KMS-11 (cell line): ENCODE measurements at regions not wholly inside any gene's neighbourhood (a gene's known extent, or its start where the extent isn't known, plus 50 kb on each side); places are given as distances from the start of the nearest gene placed in this dataset.

Experiments used
- H2AFZ ChIP-seq: fragments of 200-600 bp; sonication (generic); 2 replicates; pipeline ENCODE4 v1.6.1; 2016; ENCODE audit warnings: antibody characterized with exemption, mixed run types, low read depth
- H3K27ac ChIP-seq: fragments of 200-600 bp; sonication (generic); 2 replicates; pipeline ENCODE4 v1.6.1; 2016; ENCODE audit warnings: mild to moderate bottlenecking, mixed run types
- H3K27me3 ChIP-seq: fragments of 200-600 bp; sonication (generic); 2 replicates; pipeline ENCODE4 v1.6.1; 2017; ENCODE audit warnings: mild to moderate bottlenecking, low read depth, mixed run types, moderate library complexity; ENCODE audit not compliant: insufficient read depth
- H3K36me3 ChIP-seq: fragments of 200-600 bp; sonication (generic); 2 replicates; pipeline ENCODE4 v1.6.1; 2017; ENCODE audit warnings: mild to moderate bottlenecking, mixed run types; ENCODE audit not compliant: insufficient read depth
- H3K4me1 ChIP-seq: fragments of 200-600 bp; sonication (generic); 2 replicates; pipeline ENCODE4 v1.6.1; 2016; ENCODE audit warnings: mild to moderate bottlenecking, low read depth, mixed run types; ENCODE audit not compliant: poor library complexity, severe bottlenecking
- H3K4me2 ChIP-seq: fragments of 200-600 bp; sonication (generic); 2 replicates; pipeline ENCODE4 v1.7.0; 2016; ENCODE audit warnings: mild to moderate bottlenecking, mixed run types
- H3K4me3 ChIP-seq: fragments of 200-600 bp; sonication (generic); IDR thresholded peaks from 2 replicates; pipeline ENCODE4 v1.6.1; 2017; ENCODE audit warnings: low read depth, low read length, mixed read lengths; ENCODE audit not compliant: insufficient read depth
- H3K79me2 ChIP-seq: fragments of 200-600 bp; sonication (generic); 2 replicates; pipeline ENCODE4 v1.6.1; 2016; ENCODE audit warnings: low read depth, mixed run types; ENCODE audit not compliant: insufficient read depth
- H3K9ac ChIP-seq: fragments of 200-600 bp; sonication (generic); 2 replicates; pipeline ENCODE4 v1.6.1; 2016; ENCODE audit warnings: mild to moderate bottlenecking, mixed run types
- H4K20me1 ChIP-seq: fragments of 200-600 bp; sonication (generic); 2 replicates; pipeline ENCODE4 v1.6.1; 2016; ENCODE audit warnings: mild to moderate bottlenecking, mixed run types; ENCODE audit not compliant: insufficient read depth
- CTCF ChIP-seq: fragments of 200-600 bp; sonication (generic); conservative IDR thresholded peaks from 2 replicates; pipeline ENCODE4 v1.6.1; 2017; ENCODE audit warnings: low read depth, mild to moderate bottlenecking, antibody characterized with exemption, low read length, moderate library complexity, mixed read lengths

GRCh38 chr15:60057554-60057953 lies 53.4 kb downstream of the FOXB1 start:
- no peak overlapping the region for H3K4me3 ChIP-seq
- no peak overlapping the region for H3K27ac ChIP-seq
- no peak overlapping the region for H3K9ac ChIP-seq
- H3K27me3 ChIP-seq, result no peaks in the 10 kb centered on the region
- H3K4me1 ChIP-seq, result no peaks in the 10 kb centered on the region
- H3K79me2 ChIP-seq, result no peaks in the 10 kb centered on the region
- no peak overlapping the region for H2AFZ ChIP-seq
- no peak for TF ChIP-seq CTCF
- H3K36me3 ChIP-seq, result no peaks in the 10 kb centered on the region
- no peaks in the 10 kb centered on the region for H4K20me1 ChIP-seq
- H3K4me2 ChIP-seq, result no peak overlapping the region

DNA sequence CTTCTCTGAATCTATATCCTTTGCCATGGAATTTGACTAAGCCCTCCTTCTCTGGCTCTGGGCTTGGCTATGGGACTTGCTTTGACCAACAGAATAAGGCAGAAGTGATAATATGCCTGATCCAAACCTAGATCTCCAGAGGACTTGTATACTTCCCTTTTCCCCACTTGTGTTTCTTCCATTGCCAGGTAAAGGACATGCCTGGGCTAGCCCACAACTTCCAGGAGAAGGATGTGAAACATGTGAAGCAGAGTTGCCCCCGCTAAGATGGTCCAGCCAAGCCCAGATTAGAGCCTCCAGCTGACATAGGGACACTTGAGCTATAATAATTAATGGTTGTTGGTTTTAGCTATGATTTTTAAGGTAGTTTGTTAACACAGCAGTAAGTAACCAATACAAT lies 55.1 kb downstream of the FOXB1 start:
- Histone ChIP-seq H2AFZ (no peak overlapping the region), H3K79me2 (no peaks in the 10 kb centered on the region), H3K36me3 (no peaks in the 10 kb centered on the region), H3K4me2 (no peak overlapping the region), H3K27ac (no peak overlapping the region), H3K27me3 (no peaks in the 10 kb centered on the region), H3K4me3 (no peak overlapping the region), H3K9ac (no peak overlapping the region), H3K4me1 (no peaks in the 10 kb centered on the region), H4K20me1 (no peaks in the 10 kb centered on the region)
- no peak for TF ChIP-seq CTCF

DNA sequence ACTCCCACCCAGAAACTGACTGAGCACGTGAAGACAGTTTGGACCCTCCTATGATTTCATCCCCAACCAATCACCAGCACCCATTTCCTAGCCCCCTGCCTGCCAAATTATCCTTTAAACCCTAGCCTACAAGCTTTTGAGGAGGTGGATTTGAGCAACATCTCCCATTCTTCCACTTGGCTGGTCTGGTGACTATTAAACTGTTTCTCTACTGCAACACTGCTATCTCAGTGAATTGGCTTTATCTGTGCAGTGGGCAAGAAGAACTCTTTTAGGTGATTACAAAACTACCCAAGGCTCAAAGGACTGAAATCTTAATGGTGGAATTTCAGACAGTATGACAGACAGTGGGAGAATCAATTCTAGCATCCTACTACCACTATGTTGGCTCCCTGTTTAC lies 57.6 kb downstream of the FOXB1 start:
- no peak overlapping the region for H3K9ac ChIP-seq
- no peak overlapping the region for H3K27ac ChIP-seq
- H2AFZ ChIP-seq, result no peak overlapping the region
- no peak for TF ChIP-seq CTCF
- no peaks in the 10 kb centered on the region for H3K79me2 ChIP-seq
- H3K4me1 ChIP-seq, result no peaks in the 10 kb centered on the region
- H3K4me3 ChIP-seq, result no peak overlapping the region
- no peaks in the 10 kb centered on the region for H3K27me3 ChIP-seq
- no peaks in the 10 kb centered on the region for H4K20me1 ChIP-seq
- H3K4me2 ChIP-seq, result no peak overlapping the region
- H3K36me3 ChIP-seq, result no peaks in the 10 kb centered on the region

- H3K4me2 ChIP-seq, result no peak overlapping the region
- no peaks in the 10 kb centered on the region for H3K4me1 ChIP-seq
- H3K4me3 ChIP-seq, result no peak overlapping the region
- no peaks in the 10 kb centered on the region for H4K20me1 ChIP-seq
- no peak for TF ChIP-seq CTCF
- no peaks in the 10 kb centered on the region for H3K36me3 ChIP-seq
- H3K79me2 ChIP-seq, result no peaks in the 10 kb centered on the region
- no peak overlapping the region for H3K9ac ChIP-seq
- no peaks in the 10 kb centered on the region for H3K27me3 ChIP-seq
- H3K27ac ChIP-seq, result no peak overlapping the region
- H2AFZ ChIP-seq, result no peak overlapping the region
Measured at GRCh38 chr15:60062826-60063225, 58.7 kb downstream of the FOXB1 start.

- Histone ChIP-seq H3K4me2 (no peak overlapping the region), H2AFZ (no peak overlapping the region)
Measured at GRCh38 chr15:60065951-60066350, 61.8 kb downstream of the FOXB1 start.

More at GRCh38 chr15:60065951-60066350, 61.8 kb downstream of the FOXB1 start:
- H3K27ac ChIP-seq, result no peak overlapping the region
- H3K9ac ChIP-seq, result no peak overlapping the region
- no peaks in the 10 kb centered on the region for H3K27me3 ChIP-seq
- no peaks in the 10 kb centered on the region for H3K36me3 ChIP-seq
- H4K20me1 ChIP-seq, result no peaks in the 10 kb centered on the region
- no peaks in the 10 kb centered on the region for H3K79me2 ChIP-seq
- no peaks in the 10 kb centered on the region for H3K4me1 ChIP-seq
- no peak for TF ChIP-seq CTCF
- no peak overlapping the region for H3K4me3 ChIP-seq
